ENCODE measurements at regions not wholly inside any gene's neighbourhood (a gene's known extent, or its start where the extent isn't known, plus 50 kb on each side); places are given as distances from the start of the nearest gene placed in this dataset.

DNA sequence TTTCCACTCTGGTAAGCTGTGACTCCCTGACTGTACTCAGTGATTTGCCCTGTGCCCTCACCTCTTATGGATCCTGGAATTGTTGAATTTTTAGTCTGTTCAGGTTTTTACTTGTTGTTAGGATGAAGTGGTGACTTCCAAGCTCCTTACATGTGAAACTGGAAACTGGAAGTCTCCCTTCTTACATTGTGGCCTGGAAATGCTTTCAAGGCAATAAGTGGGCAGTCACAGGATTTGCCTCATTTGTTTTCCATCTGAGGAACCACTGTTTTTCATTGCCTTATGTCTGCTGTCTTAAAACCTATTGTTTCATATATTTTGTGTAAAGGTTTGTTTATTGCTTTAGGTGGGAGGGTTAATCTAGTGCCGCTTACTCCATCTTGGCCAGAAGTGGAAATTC lies 155.8 kb downstream of the CYB561 start:
- TF ChIP-seq EP300 (conservative IDR thresholded peaks at IDR 0.05; ENCODE audit: poor library complexity, severe bottlenecking) (no peak), EZH2 (IDR thresholded peaks at IDR 0.05; ENCODE audit: borderline replicate concordance, insufficient read depth, low read length, poor library complexity, severe bottlenecking) (no peak), MXI1 (conservative IDR thresholded peaks at IDR 0.05; ENCODE audit: poor library complexity, severe bottlenecking) (no peak), SMC3 (conservative IDR thresholded peaks at IDR 0.05; ENCODE audit: poor library complexity) (no peak), POLR2AphosphoS5 (IDR thresholded peaks at IDR 0.05) (no peak), RAD21 (conservative IDR thresholded peaks at IDR 0.05) (no peak), TAF1 (IDR thresholded peaks at IDR 0.05; ENCODE audit: low read depth) (no peak), CTCF (IDR thresholded peaks at IDR 0.05; ENCODE audit: poor library complexity, severe bottlenecking) (no peak)
- TF ChIP-seq, protein P1, sequence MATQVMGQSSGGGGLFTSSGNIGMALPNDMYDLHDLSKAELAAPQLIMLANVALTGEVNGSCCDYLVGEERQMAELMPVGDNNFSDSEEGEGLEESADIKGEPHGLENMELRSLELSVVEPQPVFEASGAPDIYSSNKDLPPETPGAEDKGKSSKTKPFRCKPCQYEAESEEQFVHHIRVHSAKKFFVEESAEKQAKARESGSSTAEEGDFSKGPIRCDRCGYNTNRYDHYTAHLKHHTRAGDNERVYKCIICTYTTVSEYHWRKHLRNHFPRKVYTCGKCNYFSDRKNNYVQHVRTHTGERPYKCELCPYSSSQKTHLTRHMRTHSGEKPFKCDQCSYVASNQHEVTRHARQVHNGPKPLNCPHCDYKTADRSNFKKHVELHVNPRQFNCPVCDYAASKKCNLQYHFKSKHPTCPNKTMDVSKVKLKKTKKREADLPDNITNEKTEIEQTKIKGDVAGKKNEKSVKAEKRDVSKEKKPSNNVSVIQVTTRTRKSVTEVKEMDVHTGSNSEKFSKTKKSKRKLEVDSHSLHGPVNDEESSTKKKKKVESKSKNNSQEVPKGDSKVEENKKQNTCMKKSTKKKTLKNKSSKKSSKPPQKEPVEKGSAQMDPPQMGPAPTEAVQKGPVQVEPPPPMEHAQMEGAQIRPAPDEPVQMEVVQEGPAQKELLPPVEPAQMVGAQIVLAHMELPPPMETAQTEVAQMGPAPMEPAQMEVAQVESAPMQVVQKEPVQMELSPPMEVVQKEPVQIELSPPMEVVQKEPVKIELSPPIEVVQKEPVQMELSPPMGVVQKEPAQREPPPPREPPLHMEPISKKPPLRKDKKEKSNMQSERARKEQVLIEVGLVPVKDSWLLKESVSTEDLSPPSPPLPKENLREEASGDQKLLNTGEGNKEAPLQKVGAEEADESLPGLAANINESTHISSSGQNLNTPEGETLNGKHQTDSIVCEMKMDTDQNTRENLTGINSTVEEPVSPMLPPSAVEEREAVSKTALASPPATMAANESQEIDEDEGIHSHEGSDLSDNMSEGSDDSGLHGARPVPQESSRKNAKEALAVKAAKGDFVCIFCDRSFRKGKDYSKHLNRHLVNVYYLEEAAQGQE (IDR thresholded peaks at IDR 0.05; ENCODE audit: borderline replicate concordance) = no peak
- no peak overlapping the region for H2AFZ ChIP-seq (ENCODE audit: low read depth, low read length)
- H3K4me3 ChIP-seq (ENCODE audit: low read length) = no peak overlapping the region
- H3K27ac ChIP-seq (ENCODE audit: low read length) = no peak overlapping the region
- no peak overlapping the region for H3K9ac ChIP-seq (ENCODE audit: low read length)
- peaks cover 7% of the 10 kb centered on the region for H3K36me3 ChIP-seq (ENCODE audit: insufficient read depth, low read length)
- H4K20me1 ChIP-seq (ENCODE audit: insufficient read depth) = no peaks in the 10 kb centered on the region
- H3K79me2 ChIP-seq (replicated peaks; ENCODE audit: insufficient read depth, low read length) = peaks cover 11% of the 10 kb centered on the region
- H3K4me2 ChIP-seq (ENCODE audit: low read length) = no peak overlapping the region
- no peaks in the 10 kb centered on the region for H3K9me3 ChIP-seq (ENCODE audit: low read length)
- H3K9me2 ChIP-seq (ENCODE audit: insufficient read depth, low read length) = no peaks in the 10 kb centered on the region
- H3F3A ChIP-seq (ENCODE audit: insufficient read depth, low read length, poor library complexity, severe bottlenecking) = no peaks in the 10 kb centered on the region
- H3K27me3 ChIP-seq (ENCODE audit: insufficient read depth, low read depth, low read length) = no peaks in the 10 kb centered on the region

- no peaks in the 10 kb centered on the region for H3K9me3 ChIP-seq (ENCODE audit: low read length)
Measured at GRCh38 chr17:63290784-63291183, 155.3 kb downstream of the CYB561 start.

More at GRCh38 chr17:63290784-63291183, 155.3 kb downstream of the CYB561 start:
- Histone ChIP-seq H3K9ac (ENCODE audit: low read length) (no peak overlapping the region), H4K20me1 (ENCODE audit: insufficient read depth) (no peaks in the 10 kb centered on the region), H3K79me2 (replicated peaks; ENCODE audit: insufficient read depth, low read length) (peaks cover 9% of the 10 kb centered on the region), H3K27me3 (ENCODE audit: insufficient read depth, low read depth, low read length) (no peaks in the 10 kb centered on the region), H3K9me2 (ENCODE audit: insufficient read depth, low read length) (no peaks in the 10 kb centered on the region), H3K4me3 (ENCODE audit: low read length) (no peak overlapping the region), H3K27ac (ENCODE audit: low read length) (no peak overlapping the region), H3K36me3 (ENCODE audit: insufficient read depth, low read length) (peaks cover 7% of the 10 kb centered on the region), H3K4me2 (ENCODE audit: low read length) (no peak overlapping the region), H3F3A (ENCODE audit: insufficient read depth, low read length, poor library complexity, severe bottlenecking) (no peaks in the 10 kb centered on the region), H2AFZ (ENCODE audit: low read depth, low read length) (no peak overlapping the region)
- TF ChIP-seq EP300 (conservative IDR thresholded peaks at IDR 0.05; ENCODE audit: poor library complexity, severe bottlenecking) = no peak
- no peak for TF ChIP-seq CTCF (IDR thresholded peaks at IDR 0.05; ENCODE audit: poor library complexity, severe bottlenecking)
- no peak for TF ChIP-seq POLR2AphosphoS5 (IDR thresholded peaks at IDR 0.05)
- TF ChIP-seq, protein P1 (IDR thresholded peaks at IDR 0.05; ENCODE audit: borderline replicate concordance) = no peak
- TF ChIP-seq TAF1 (IDR thresholded peaks at IDR 0.05; ENCODE audit: low read depth) = no peak
- TF ChIP-seq RAD21 (conservative IDR thresholded peaks at IDR 0.05) = no peak
